ENCODE measurements at regions not wholly inside any gene's neighbourhood (a gene's known extent, or its start where the extent isn't known, plus 50 kb on each side); places are given as distances from the start of the nearest gene placed in this dataset.

DNA sequence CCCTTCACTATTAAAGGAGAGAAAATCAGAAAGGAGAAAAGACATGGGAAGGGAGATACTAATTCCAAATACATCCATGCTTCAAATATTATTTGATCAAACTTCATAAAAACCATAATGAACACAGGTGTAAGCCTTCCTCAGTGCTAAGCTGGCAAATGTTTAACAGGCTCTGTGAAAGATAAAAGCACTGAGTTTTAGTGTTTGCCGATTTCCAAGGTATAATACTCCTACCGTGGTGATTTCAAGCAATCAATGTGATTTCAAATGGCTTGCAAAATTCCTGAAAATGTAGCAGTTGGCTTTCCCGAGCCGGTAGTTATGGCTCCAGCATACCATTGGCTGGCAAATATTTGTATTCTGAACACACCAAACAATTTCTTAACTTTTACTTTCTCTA is 732.3 kb upstream of the GOLIM4 start:
- no peaks in the 10 kb centered on the region for H3K79me2 ChIP-seq (ENCODE audit: insufficient read depth, low read length)
- H3K27me3 ChIP-seq (ENCODE audit: insufficient read depth, low read length) = no peaks in the 10 kb centered on the region
- H3K9ac ChIP-seq (ENCODE audit: low read length) = no peak overlapping the region
- H3K9me2 ChIP-seq (ENCODE audit: low read depth, low read length) = no peaks in the 10 kb centered on the region
- no peaks in the 10 kb centered on the region for H3K4me1 ChIP-seq (ENCODE audit: insufficient read depth, low read length, severe bottlenecking)
- H2AFZ ChIP-seq (ENCODE audit: low read length) = no peak overlapping the region
- no peak for TF ChIP-seq EZH2 (IDR thresholded peaks at IDR 0.05; ENCODE audit: borderline replicate concordance, low read length)
- TF ChIP-seq, protein P1, sequence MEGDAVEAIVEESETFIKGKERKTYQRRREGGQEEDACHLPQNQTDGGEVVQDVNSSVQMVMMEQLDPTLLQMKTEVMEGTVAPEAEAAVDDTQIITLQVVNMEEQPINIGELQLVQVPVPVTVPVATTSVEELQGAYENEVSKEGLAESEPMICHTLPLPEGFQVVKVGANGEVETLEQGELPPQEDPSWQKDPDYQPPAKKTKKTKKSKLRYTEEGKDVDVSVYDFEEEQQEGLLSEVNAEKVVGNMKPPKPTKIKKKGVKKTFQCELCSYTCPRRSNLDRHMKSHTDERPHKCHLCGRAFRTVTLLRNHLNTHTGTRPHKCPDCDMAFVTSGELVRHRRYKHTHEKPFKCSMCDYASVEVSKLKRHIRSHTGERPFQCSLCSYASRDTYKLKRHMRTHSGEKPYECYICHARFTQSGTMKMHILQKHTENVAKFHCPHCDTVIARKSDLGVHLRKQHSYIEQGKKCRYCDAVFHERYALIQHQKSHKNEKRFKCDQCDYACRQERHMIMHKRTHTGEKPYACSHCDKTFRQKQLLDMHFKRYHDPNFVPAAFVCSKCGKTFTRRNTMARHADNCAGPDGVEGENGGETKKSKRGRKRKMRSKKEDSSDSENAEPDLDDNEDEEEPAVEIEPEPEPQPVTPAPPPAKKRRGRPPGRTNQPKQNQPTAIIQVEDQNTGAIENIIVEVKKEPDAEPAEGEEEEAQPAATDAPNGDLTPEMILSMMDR (IDR thresholded peaks at IDR 0.05; ENCODE audit: low read length) = no peak
- no peaks in the 10 kb centered on the region for H3F3A ChIP-seq (ENCODE audit: insufficient read depth, low read length)
- H3K4me3 ChIP-seq (ENCODE audit: low read depth, low read length, poor library complexity, severe bottlenecking) = no peak overlapping the region
- H3K36me3 ChIP-seq (ENCODE audit: insufficient read depth, low read length) = no peaks in the 10 kb centered on the region
- no peaks in the 10 kb centered on the region for H3K9me3 ChIP-seq (ENCODE audit: low read length)
- H3K4me2 ChIP-seq (ENCODE audit: low read length) = no peak overlapping the region
- H3K27ac ChIP-seq (ENCODE audit: low read depth, low read length, poor library complexity, severe bottlenecking) = no peak overlapping the region
- no peaks in the 10 kb centered on the region for H4K20me1 ChIP-seq (ENCODE audit: insufficient read depth, low read length)

DNA sequence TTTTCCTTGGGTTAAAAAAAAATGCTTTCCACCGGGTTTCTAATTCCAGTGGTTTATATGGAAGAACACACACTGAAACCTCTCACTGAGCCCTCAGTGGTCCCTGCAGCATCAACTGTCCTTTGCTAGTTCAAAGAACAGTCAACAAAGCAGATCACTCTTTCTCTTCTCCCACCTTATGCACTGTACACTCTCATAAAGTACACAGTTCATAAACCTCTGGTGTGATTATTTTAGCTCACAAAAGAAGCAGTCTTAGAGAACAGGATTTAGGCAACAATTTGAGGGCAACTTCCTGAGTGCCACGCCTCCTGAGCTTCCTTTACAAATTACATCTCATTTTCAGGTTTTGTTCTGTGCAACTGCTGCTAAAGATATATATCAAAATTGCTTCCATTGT is 728.4 kb upstream of the GOLIM4 start:
- H3K4me2 ChIP-seq (ENCODE audit: low read length) = no peak overlapping the region
- no peak overlapping the region for H3K4me3 ChIP-seq (ENCODE audit: low read depth, low read length, poor library complexity, severe bottlenecking)
- no peaks in the 10 kb centered on the region for H3K36me3 ChIP-seq (ENCODE audit: insufficient read depth, low read length)
- H3K9me2 ChIP-seq (ENCODE audit: low read depth, low read length) = no peaks in the 10 kb centered on the region
- TF ChIP-seq EZH2 (IDR thresholded peaks at IDR 0.05; ENCODE audit: borderline replicate concordance, low read length) = no peak
- TF ChIP-seq, protein P1 (IDR thresholded peaks at IDR 0.05; ENCODE audit: low read length) = no peak
- H4K20me1 ChIP-seq (ENCODE audit: insufficient read depth, low read length) = no peaks in the 10 kb centered on the region
- H3K27me3 ChIP-seq (ENCODE audit: insufficient read depth, low read length) = no peaks in the 10 kb centered on the region
- H3K9ac ChIP-seq (ENCODE audit: low read length) = no peak overlapping the region
- no peak overlapping the region for H2AFZ ChIP-seq (ENCODE audit: low read length)
- H3K27ac ChIP-seq (ENCODE audit: low read depth, low read length, poor library complexity, severe bottlenecking) = no peak overlapping the region
- no peaks in the 10 kb centered on the region for H3K4me1 ChIP-seq (ENCODE audit: insufficient read depth, low read length, severe bottlenecking)
- no peaks in the 10 kb centered on the region for H3F3A ChIP-seq (ENCODE audit: insufficient read depth, low read length)
- H3K79me2 ChIP-seq (ENCODE audit: insufficient read depth, low read length) = no peaks in the 10 kb centered on the region
- H3K9me3 ChIP-seq (ENCODE audit: low read length) = no peaks in the 10 kb centered on the region

DNA sequence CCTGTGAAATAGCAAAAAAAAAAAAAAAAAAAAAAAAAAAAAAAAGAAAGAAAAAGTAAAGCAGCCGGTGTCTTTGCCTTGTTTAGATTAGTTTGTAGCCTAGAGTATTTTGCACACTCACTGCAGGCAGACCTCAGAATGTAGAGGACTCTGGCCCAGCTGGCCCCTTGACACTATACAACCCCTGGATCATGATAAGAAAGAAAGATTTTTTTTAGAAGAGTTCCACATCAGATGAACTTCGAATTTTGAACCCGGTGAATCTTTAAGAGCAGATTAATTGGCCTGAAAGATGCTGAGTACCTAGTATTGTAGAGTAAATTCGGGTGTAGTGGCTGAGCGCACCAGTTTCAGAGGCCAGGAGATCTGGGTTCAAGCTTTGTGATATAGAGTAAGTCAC is 727.7 kb upstream of the GOLIM4 start:
- Histone ChIP-seq H3K4me3 (ENCODE audit: low read depth, low read length, poor library complexity, severe bottlenecking) (no peak overlapping the region), H3F3A (ENCODE audit: insufficient read depth, low read length) (no peaks in the 10 kb centered on the region), H3K4me1 (ENCODE audit: insufficient read depth, low read length, severe bottlenecking) (no peaks in the 10 kb centered on the region), H4K20me1 (ENCODE audit: insufficient read depth, low read length) (no peaks in the 10 kb centered on the region), H3K27me3 (ENCODE audit: insufficient read depth, low read length) (no peaks in the 10 kb centered on the region), H3K27ac (ENCODE audit: low read depth, low read length, poor library complexity, severe bottlenecking) (no peak overlapping the region), H3K9me3 (ENCODE audit: low read length) (no peaks in the 10 kb centered on the region), H2AFZ (ENCODE audit: low read length) (no peak overlapping the region), H3K9me2 (ENCODE audit: low read depth, low read length) (no peaks in the 10 kb centered on the region), H3K4me2 (ENCODE audit: low read length) (no peak overlapping the region), H3K79me2 (ENCODE audit: insufficient read depth, low read length) (no peaks in the 10 kb centered on the region), H3K9ac (ENCODE audit: low read length) (no peak overlapping the region), H3K36me3 (ENCODE audit: insufficient read depth, low read length) (no peaks in the 10 kb centered on the region)
- TF ChIP-seq, protein P1 (IDR thresholded peaks at IDR 0.05; ENCODE audit: low read length) = no peak
- no peak for TF ChIP-seq EZH2 (IDR thresholded peaks at IDR 0.05; ENCODE audit: borderline replicate concordance, low read length)
